ENCODE measurements at regions not wholly inside any gene's neighbourhood (a gene's known extent, or its start where the extent isn't known, plus 50 kb on each side); places are given as distances from the start of the nearest gene placed in this dataset.

DNA sequence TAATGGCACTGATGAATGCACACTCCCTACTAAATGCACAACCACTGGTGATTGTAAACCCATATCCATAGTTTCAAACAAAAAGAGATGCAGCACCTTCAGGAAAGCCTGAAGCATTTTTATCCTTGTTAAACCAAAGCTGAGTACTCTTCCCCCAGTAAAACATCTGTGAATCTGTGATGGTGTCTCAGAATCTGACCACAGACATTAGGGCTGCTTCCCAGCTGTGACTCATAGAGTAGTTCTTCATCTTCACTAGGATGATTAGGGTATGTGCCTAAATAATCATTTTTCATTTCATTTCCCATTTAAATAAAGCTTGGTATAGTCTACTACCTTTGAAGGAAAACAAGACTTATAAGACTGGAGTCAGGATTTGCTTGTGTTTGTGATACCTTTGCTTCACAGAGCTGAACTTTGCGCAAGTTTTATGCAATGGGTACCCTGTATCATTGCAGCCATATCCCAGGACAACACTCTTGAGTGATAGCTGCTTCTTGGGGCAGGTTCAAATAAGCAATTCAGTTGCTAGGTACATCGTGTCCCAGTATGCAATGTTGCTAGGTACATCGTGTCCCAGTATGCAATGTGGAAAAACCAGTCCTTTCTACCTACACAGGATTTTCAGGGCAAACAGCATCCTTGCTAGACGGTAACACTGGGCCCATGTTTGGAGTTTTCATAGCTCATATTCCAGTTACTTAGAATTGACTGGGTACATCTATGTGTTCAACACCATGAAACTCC is 277.1 kb downstream of the IRS2 start:
- Histone ChIP-seq H3K27me3 (no peaks in the 10 kb centered on the region), H3K4me3 (no peak overlapping the region), H3K9me3 (ENCODE audit: low read depth) (no peaks in the 10 kb centered on the region), H3K36me3 (no peaks in the 10 kb centered on the region), H3K27ac (no peak overlapping the region), H3K4me1 (ENCODE audit: low read depth) (no peaks in the 10 kb centered on the region)
- TF ChIP-seq, protein P1, sequence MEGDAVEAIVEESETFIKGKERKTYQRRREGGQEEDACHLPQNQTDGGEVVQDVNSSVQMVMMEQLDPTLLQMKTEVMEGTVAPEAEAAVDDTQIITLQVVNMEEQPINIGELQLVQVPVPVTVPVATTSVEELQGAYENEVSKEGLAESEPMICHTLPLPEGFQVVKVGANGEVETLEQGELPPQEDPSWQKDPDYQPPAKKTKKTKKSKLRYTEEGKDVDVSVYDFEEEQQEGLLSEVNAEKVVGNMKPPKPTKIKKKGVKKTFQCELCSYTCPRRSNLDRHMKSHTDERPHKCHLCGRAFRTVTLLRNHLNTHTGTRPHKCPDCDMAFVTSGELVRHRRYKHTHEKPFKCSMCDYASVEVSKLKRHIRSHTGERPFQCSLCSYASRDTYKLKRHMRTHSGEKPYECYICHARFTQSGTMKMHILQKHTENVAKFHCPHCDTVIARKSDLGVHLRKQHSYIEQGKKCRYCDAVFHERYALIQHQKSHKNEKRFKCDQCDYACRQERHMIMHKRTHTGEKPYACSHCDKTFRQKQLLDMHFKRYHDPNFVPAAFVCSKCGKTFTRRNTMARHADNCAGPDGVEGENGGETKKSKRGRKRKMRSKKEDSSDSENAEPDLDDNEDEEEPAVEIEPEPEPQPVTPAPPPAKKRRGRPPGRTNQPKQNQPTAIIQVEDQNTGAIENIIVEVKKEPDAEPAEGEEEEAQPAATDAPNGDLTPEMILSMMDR (IDR thresholded peaks at IDR 0.05; ENCODE audit: low read depth, low read length) = no peak
- peak in 1 of 2 donors; percentile 55 for DNase-seq (ENCODE audit: low read depth in 1 of 2, low spot score in 1 of 2)

DNA sequence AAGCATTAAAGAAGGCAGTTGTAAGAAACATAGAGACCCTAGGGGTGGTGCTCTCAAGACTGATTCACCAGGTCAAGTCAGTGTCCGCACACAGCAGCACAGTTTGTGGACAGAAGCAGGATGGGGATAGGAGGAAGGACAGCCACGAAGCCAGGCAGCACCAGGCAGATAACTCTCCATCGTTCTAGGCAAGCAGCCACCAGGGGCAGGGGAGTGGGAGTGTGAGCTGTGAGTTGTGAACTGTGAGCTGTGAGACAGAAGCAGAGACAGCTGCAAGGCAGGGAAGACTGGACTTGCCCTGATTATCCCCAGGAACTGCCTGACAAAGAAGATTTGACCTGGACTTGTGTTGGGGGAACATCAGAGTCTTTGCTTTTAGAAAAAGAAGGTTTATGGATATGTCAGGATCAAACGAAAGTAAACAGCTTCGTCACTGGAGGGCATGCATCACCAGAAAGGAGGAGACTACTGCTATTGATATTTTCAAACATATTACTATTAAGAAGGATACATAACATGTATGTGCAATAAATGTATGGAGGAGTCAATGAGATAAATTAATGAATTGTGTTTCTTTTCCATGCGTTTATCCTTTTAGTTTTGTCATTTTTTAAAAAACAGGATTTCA is 286.1 kb downstream of the IRS2 start:
- Histone ChIP-seq H3K4me3 (no peak overlapping the region), H3K27ac (no peak overlapping the region), H3K4me1 (ENCODE audit: low read depth) (no peaks in the 10 kb centered on the region), H3K27me3 (no peaks in the 10 kb centered on the region), H3K36me3 (no peaks in the 10 kb centered on the region), H3K9me3 (ENCODE audit: low read depth) (no peaks in the 10 kb centered on the region)
- TF ChIP-seq, protein P1 (IDR thresholded peaks at IDR 0.05; ENCODE audit: low read depth, low read length) = no peak
- DNase-seq (ENCODE audit: low read depth in 1 of 2, low spot score in 1 of 2) = peak; percentile 6 to 31

DNA sequence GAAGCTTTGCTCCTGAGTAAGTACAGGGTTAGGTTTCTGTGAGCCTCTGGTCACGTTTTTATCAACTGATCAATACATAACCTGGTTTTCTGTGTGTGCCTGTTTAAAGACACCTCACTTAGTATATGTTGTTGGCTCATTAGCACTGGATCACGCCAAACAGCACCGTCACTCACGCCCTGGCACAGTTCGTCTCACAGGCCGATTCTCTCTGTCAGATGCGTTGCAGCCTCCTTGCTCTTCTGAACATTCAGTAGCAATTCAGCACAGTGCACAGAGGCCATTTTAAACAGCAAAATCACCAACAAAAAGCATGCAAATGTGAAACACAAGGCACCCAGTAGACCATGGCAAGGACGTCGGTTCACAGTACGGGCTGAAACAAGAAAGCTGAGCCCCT is 288.5 kb downstream of the IRS2 start:
- H3K36me3 ChIP-seq = no peaks in the 10 kb centered on the region
- no peak overlapping the region for H3K4me3 ChIP-seq
- no peaks in the 10 kb centered on the region for H3K4me1 ChIP-seq (ENCODE audit: low read depth)
- DNase-seq (ENCODE audit: low read depth in 1 of 2, low spot score in 1 of 2) = no peak
- TF ChIP-seq, protein P1 (IDR thresholded peaks at IDR 0.05; ENCODE audit: low read depth, low read length) = no peak
- H3K9me3 ChIP-seq (ENCODE audit: low read depth) = no peaks in the 10 kb centered on the region
- H3K27me3 ChIP-seq = no peaks in the 10 kb centered on the region
- no peak overlapping the region for H3K27ac ChIP-seq

DNA sequence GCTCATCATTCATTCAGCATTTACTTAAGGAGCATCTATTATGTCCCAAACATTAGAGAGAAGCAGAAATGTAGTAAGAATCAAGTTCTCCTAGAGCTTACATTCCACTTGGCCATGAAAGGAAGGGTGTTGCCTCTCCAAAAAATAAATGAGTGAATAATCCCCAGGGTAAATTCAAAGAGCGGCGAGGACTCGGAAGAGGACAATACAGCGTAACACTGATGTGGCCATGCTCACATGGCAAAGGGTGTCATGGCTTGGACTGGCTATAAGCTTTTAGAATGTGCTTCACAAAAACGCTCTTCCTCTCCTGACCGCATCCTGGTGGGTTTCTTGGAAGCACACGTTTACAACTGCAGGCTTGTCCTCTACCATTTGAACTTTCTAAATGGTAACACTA is 290.2 kb downstream of the IRS2 start:
- Histone ChIP-seq H3K9me3 (ENCODE audit: low read depth) (no peaks in the 10 kb centered on the region), H3K4me1 (ENCODE audit: low read depth) (no peaks in the 10 kb centered on the region), H3K27ac (no peak overlapping the region), H3K27me3 (no peaks in the 10 kb centered on the region), H3K4me3 (no peak overlapping the region), H3K36me3 (no peaks in the 10 kb centered on the region)
- TF ChIP-seq, protein P1 (IDR thresholded peaks at IDR 0.05; ENCODE audit: low read depth, low read length) = no peak
- no peak for DNase-seq (ENCODE audit: low read depth in 1 of 2, low spot score in 1 of 2)

DNA sequence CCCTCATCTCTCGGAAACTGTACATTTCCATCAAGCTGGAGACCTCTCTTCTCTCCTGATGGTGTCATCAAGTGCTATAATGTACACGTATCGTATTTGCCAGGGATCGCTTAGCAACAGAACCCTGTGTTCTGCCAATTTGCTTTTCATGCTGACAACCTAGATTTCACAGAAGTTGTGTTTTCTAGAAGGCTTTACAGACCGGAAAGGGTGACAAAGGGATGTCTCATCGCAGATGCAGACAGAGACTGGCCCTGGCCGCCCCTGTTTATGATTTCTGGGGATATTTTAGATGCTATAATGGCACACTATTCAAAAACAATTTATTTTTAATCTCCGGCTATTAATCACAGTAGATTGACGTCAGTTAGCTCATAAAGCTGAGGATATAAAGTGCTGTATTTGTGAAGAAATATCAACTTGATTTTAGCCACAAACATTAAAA is 291.4 kb downstream of the IRS2 start:
- DNase-seq (ENCODE audit: low read depth in 1 of 2, low spot score in 1 of 2) = peak in 1 of 2 donors; percentile 89
- Histone ChIP-seq H3K27me3 (no peaks in the 10 kb centered on the region), H3K27ac (no peak overlapping the region), H3K9me3 (ENCODE audit: low read depth) (no peaks in the 10 kb centered on the region), H3K4me1 (ENCODE audit: low read depth) (no peaks in the 10 kb centered on the region), H3K36me3 (no peaks in the 10 kb centered on the region), H3K4me3 (no peak overlapping the region)
- TF ChIP-seq, protein P1 (IDR thresholded peaks at IDR 0.05; ENCODE audit: low read depth, low read length) = no peak
